Mucosa of stomach (tissue), 1 donor: ENCODE measurements at regions not wholly inside any gene's neighbourhood (a gene's known extent, or its start where the extent isn't known, plus 50 kb on each side); places are given as distances from the start of the nearest gene placed in this dataset.

Experiments used
- H3K27me3 ChIP-seq: one replicate; pipeline ENCODE4 v1.7.0; 2013; ENCODE audit warnings: mild to moderate bottlenecking, low read length; ENCODE audit not compliant: control insufficient read depth, insufficient read depth
- H3K36me3 ChIP-seq: one replicate; pipeline ENCODE4 v1.7.0; 2013; ENCODE audit warnings: low read length; ENCODE audit not compliant: control insufficient read depth, insufficient read depth
- H3K4me1 ChIP-seq: one replicate; pipeline ENCODE4 v1.7.0; 2013; ENCODE audit warnings: mild to moderate bottlenecking, low read length; ENCODE audit not compliant: control insufficient read depth, insufficient read depth
- H3K4me3 ChIP-seq: one replicate; pipeline ENCODE4 v1.7.0; 2013; ENCODE audit warnings: low read length
- H3K9ac ChIP-seq: one replicate; pipeline ENCODE4 v1.7.0; 2013; ENCODE audit warnings: mild to moderate bottlenecking, low read length, moderate library complexity
- H3K9me3 ChIP-seq: one replicate; pipeline ENCODE4 v1.7.0; 2013; ENCODE audit warnings: mild to moderate bottlenecking, low read length, moderate library complexity; ENCODE audit not compliant: control insufficient read depth
- donor health status: Pancreatic carcinoma.

DNA sequence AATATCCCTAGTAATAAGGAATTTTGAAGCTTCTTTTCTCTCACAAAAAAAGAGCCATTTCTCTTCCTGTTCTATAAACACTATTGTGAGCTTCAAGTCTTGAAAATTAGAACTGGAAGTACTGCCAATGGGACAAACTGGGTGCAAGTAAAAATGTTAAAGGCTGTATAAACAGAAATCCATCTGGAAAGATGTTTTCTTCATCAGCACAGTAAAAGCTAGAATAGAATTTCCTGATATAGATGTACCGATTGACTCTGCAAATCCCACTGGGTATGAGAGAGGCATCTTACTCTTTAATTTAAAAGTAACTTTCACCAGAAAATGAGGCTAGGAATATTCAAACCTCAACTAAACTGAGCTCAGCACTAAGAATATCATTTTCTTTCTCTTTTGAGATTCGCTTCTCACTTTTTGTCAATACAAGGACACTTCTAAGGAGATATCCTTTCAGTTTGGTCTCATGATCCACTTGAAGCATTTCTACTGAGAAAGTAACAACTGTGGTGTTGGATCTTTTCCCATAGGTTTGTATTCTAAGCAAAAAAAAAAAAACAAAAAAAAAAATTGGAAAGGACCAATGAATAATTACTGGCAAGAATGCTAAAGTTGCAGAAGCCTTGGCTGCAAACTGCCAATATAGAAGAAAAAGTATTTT is 169.0 kb upstream of the PRDM1 start:
- Histone ChIP-seq H3K4me3 (no peak overlapping the region), H3K36me3 (no peaks in the 10 kb centered on the region), H3K9me3 (no peaks in the 10 kb centered on the region), H3K9ac (no peak overlapping the region), H3K4me1 (no peaks in the 10 kb centered on the region), H3K27me3 (no peaks in the 10 kb centered on the region)

DNA sequence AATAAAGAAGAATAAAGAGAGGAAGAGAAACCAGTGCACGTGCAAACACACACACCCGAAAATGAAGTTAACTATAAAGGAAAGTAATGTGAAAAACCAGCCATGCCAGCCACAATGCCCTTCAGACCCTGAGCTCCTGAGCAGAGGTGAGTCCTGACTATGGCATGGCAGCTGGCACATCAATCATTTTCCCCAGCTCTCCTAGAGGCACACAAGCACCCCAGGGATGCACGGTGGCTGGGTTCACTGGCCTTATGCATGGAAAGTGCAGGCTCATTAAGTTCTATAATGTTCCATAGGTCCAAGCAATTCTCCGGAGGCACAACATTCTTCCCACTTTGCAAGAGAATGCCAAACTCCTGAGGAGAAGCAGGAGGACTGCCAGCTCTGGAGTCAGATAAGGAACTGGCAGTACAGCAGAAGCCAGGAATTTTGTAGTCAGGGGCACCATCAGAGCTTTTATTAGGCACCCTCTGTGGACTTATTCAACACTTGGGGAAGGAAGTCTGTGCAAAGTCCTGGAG is 175.0 kb upstream of the PRDM1 start:
- H3K4me3 ChIP-seq = no peak overlapping the region
- H3K9me3 ChIP-seq = no peaks in the 10 kb centered on the region
- H3K4me1 ChIP-seq = no peaks in the 10 kb centered on the region
- H3K36me3 ChIP-seq = no peaks in the 10 kb centered on the region
- no peak overlapping the region for H3K9ac ChIP-seq
- H3K27me3 ChIP-seq = no peaks in the 10 kb centered on the region

DNA sequence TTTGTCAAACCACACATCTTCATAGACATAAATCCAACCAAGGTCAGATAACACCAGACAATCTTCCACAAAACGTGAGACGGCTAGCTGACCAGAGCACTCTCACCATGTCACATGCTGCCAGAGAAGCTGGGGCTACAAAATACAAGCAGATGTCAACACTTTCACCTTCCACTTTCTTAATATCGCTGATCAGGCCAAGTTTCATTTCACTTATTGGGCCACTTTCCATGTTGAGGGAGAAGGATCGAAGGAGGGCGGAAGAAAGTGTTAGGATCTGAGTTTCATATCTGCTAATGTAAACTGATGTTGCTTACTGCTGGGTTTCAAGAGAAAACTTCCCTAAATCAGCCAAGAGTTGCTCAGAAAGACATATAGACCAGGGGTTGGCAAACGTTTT is 177.0 kb upstream of the PRDM1 start:
- no peaks in the 10 kb centered on the region for H3K36me3 ChIP-seq
- no peak overlapping the region for H3K9ac ChIP-seq
- H3K9me3 ChIP-seq = no peaks in the 10 kb centered on the region
- no peaks in the 10 kb centered on the region for H3K27me3 ChIP-seq
- no peaks in the 10 kb centered on the region for H3K4me1 ChIP-seq
- H3K4me3 ChIP-seq = no peak overlapping the region

GRCh38 chr6:105907991-105908390 is 178.1 kb upstream of the PRDM1 start:
- Histone ChIP-seq H3K27me3 (no peaks in the 10 kb centered on the region), H3K9me3 (no peaks in the 10 kb centered on the region), H3K9ac (no peak overlapping the region), H3K4me1 (no peaks in the 10 kb centered on the region), H3K36me3 (no peaks in the 10 kb centered on the region), H3K4me3 (no peak overlapping the region)

DNA sequence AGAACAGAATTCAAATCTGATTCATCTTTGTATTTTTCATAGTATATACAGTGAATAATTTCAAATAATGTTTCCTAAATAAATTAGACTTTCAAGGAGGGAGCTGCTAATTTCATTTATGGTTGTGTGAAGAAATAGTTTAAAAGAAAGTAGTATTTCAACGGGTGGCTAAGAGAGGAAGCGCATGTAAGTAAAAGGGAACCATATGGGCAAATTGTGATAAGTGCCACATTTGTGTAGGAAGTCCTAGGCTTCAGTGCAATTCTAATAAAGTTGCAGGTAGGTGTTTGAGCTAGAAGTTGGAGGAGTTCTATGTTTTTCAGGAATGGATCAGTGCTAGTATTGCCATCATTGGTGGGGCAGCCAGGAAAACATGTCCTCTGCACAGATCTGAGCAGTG is 178.8 kb upstream of the PRDM1 start:
- no peaks in the 10 kb centered on the region for H3K36me3 ChIP-seq
- no peak overlapping the region for H3K9ac ChIP-seq
- no peaks in the 10 kb centered on the region for H3K9me3 ChIP-seq
- H3K4me3 ChIP-seq = no peak overlapping the region
- H3K4me1 ChIP-seq = no peaks in the 10 kb centered on the region
- no peaks in the 10 kb centered on the region for H3K27me3 ChIP-seq

GRCh38 chr6:105902401-105903031 is 183.6 kb upstream of the PRDM1 start:
- H3K4me3 ChIP-seq = no peak overlapping the region
- no peaks in the 10 kb centered on the region for H3K27me3 ChIP-seq
- H3K9ac ChIP-seq = no peak overlapping the region
- no peaks in the 10 kb centered on the region for H3K4me1 ChIP-seq
- no peaks in the 10 kb centered on the region for H3K36me3 ChIP-seq
- H3K9me3 ChIP-seq = no peaks in the 10 kb centered on the region

- H3K36me3 ChIP-seq = no peaks in the 10 kb centered on the region
- H3K4me1 ChIP-seq = peaks cover 2% of the 10 kb centered on the region
- H3K9me3 ChIP-seq = no peaks in the 10 kb centered on the region
- H3K27me3 ChIP-seq = no peaks in the 10 kb centered on the region
- H3K9ac ChIP-seq = no peak overlapping the region
- no peak overlapping the region for H3K4me3 ChIP-seq
These were observed 184.6 kb upstream of the PRDM1 start for GRCh38 chr6:105901583-105901982.

DNA sequence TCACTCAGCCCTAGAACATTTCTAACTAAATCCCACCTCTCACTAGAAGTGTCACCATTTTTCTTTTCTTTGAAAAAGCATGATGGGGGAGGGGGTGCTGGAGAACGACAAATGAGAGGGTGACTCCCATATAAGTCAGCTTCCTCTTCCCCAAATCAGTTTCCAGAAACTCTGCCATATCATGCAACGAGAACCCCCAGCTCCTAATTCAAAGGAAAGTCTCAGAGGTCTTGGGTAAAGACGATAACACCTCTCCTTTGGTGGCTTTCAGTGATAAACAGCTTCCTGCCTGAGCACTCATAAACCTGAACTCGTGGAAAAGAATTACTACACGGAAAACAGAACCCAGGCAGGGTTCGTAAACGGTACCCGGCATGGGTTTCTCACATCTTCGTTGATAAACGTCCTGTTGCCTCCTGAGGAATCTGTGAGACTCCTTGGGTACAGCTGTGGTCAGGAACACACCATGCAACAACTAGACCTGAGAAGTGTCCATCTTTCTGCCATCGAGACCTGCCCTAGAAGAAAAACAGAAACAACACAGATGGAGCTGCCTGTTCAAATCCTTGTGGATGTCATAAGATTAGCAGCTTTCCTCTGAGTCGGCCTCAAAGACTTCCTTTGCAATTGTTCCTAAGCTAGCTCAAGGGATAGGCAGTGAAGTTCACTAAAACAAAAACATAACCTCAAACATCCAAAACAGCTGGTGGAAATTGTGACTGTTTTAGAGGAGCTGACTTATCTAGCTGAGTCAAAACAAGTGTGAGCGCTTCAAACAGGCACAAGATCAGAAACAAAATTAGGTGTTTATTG is 185.8 kb upstream of the PRDM1 start:
- H3K4me1 ChIP-seq = peaks cover 9% of the 10 kb centered on the region
- H3K36me3 ChIP-seq = no peaks in the 10 kb centered on the region
- no peak overlapping the region for H3K9ac ChIP-seq
- no peak overlapping the region for H3K4me3 ChIP-seq
- H3K27me3 ChIP-seq = no peaks in the 10 kb centered on the region
- H3K9me3 ChIP-seq = no peaks in the 10 kb centered on the region

- Histone ChIP-seq H3K4me1 (peaks cover 9% of the 10 kb centered on the region), H3K9ac (no peak overlapping the region), H3K27me3 (no peaks in the 10 kb centered on the region), H3K36me3 (no peaks in the 10 kb centered on the region), H3K9me3 (no peaks in the 10 kb centered on the region), H3K4me3 (no peak overlapping the region)
These were observed 187.8 kb upstream of the PRDM1 start for GRCh38 chr6:105898286-105898685.

- Histone ChIP-seq H3K36me3 (no peaks in the 10 kb centered on the region), H3K9ac (no peak overlapping the region), H3K27me3 (no peaks in the 10 kb centered on the region), H3K9me3 (no peaks in the 10 kb centered on the region), H3K4me3 (no peak overlapping the region), H3K4me1 (peaks cover 9% of the 10 kb centered on the region)
These were observed 189.0 kb upstream of the PRDM1 start for GRCh38 chr6:105897131-105897530.

DNA sequence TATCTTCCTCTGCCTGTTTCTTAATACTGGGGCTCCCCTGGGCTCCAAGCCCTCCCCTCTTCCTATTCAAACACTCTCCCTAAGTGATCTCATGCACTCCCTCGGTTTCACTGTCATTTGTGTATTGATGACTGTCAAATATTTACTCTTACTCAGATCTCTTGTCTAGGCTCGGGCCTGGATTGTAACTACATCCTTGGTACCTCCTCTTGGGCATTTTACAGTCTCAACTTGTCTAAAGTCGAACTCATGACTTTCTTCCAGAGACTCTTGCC is 189.4 kb upstream of the PRDM1 start:
- no peaks in the 10 kb centered on the region for H3K9me3 ChIP-seq
- H3K36me3 ChIP-seq = no peaks in the 10 kb centered on the region
- no peaks in the 10 kb centered on the region for H3K27me3 ChIP-seq
- no peak overlapping the region for H3K4me3 ChIP-seq
- no peak overlapping the region for H3K9ac ChIP-seq
- peaks cover 9% of the 10 kb centered on the region for H3K4me1 ChIP-seq

DNA sequence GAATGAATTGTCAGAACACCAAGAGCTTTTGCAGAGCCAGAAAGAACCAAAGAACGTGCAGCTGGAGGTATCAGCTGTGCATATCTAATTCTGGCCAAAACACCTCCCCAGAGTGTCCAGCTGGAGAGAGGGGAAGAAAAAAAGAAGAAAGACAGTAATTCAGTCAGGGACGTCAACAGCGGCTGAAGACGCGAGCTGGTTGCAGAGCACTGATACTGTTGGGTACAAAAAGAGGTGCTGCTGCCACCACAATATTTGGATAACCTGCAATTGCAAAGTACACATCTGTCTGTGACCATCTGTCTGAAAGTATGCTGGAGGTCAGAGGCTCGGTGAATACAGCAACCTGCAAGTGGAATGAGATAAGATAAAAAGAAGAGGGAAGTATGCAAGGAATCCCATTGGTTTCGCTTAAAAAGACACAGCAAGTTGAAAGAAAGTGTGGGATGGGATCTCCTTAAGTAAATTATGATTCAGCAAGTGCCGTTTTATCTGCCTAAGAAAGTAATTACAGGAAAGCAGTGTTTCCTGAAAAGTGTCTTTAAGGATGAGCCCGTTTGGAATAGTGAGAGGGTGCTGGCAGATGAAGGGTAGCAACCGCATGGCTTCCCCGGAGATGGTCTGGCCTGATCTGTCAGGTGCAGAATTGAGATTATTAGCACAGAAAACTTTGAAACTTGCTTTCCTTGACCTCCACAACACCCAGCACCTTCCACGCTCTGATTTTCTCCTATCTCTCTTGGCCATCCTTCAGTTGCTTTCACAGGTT is 189.9 kb upstream of the PRDM1 start:
- Histone ChIP-seq H3K4me1 (peaks cover 9% of the 10 kb centered on the region), H3K4me3 (no peak overlapping the region), H3K27me3 (no peaks in the 10 kb centered on the region), H3K9ac (no peak overlapping the region), H3K9me3 (no peaks in the 10 kb centered on the region), H3K36me3 (no peaks in the 10 kb centered on the region)
